ENCODE measurements at regions not wholly inside any gene's neighbourhood (a gene's known extent, or its start where the extent isn't known, plus 50 kb on each side); places are given as distances from the start of the nearest gene placed in this dataset.

- FAIRE-seq (no peak), DNase-seq (ENCODE audit: low read depth, low spot score) (no peak), ATAC-seq (no peak)
- WGBS (ENCODE audit: insufficient coverage, insufficient replicate concordance, low lambda C conversion rate, missing lambda C conversion rate) = 33% methylated on average over 2 of the region's 2 CpGs
- Histone ChIP-seq H4K20me1 (ENCODE audit: control insufficient read depth, insufficient read depth) (no peaks in the 10 kb centered on the region), H3K9me3 (replicated peaks; ENCODE audit: control insufficient read depth, insufficient read depth, low read length) (no peaks in the 10 kb centered on the region), H3K9ac (ENCODE audit: control insufficient read depth, insufficient read depth, low read length) (no peak overlapping the region), H3K4me2 (ENCODE audit: control insufficient read depth, insufficient read depth) (no peak overlapping the region), H3K27ac (ENCODE audit: control insufficient read depth, insufficient read depth) (no peak overlapping the region), H3K4me1 (ENCODE audit: control insufficient read depth, insufficient read depth, low read length) (no peaks in the 10 kb centered on the region), H3K36me3 (ENCODE audit: control insufficient read depth in 2 of 2, insufficient read depth in 2 of 2, low read length in 1 of 2) (no peaks in the 10 kb centered on the region), H3K79me2 (ENCODE audit: control insufficient read depth, insufficient read depth, low read length) (no peaks in the 10 kb centered on the region), H3K4me3 (no peak overlapping the region), H2AFZ (ENCODE audit: control insufficient read depth, low read depth, low read length) (no peak overlapping the region), H3K27me3 (replicated peaks in 1 of 2; ENCODE audit: control insufficient read depth in 2 of 2, insufficient read depth in 2 of 2, low read length in 1 of 2) (no peaks in the 10 kb centered on the region)
- ChIA-PET SMC1A (ENCODE audit: uncharacterized antibody, unreplicated experiment) (interaction anchor here (0.9 kb wide), 1 partner anchor 81 kb away, joined by 3 read pairs; no protein-coding TSS in a partner anchor), RAD21 (ENCODE audit: unreplicated experiment) (no interaction called here), CTCF (no interaction called here), POLR2A (no interaction called here)
- in situ Hi-C loops (cut with MboI) (no loop called here), intact Hi-C loops (cut with micrococcal nuclease; ENCODE audit: unreplicated experiment) (no loop called here)
- no TSS peak for BruUV-seq (replicated peaks)
- TF ChIP-seq NR2F1 (conservative IDR thresholded peaks at IDR 0.05) (no peak), FOXK2 (IDR thresholded peaks at IDR 0.05) (no peak), TCF12 (IDR thresholded peaks at IDR 0.05; ENCODE audit: low read depth, low read length) (no peak), NR2C2 (IDR thresholded peaks at IDR 0.05; ENCODE audit: borderline replicate concordance, control insufficient read depth, insufficient read length, low read depth) (no peak), CHD1 (IDR thresholded peaks at IDR 0.05; ENCODE audit: low read depth, low read length) (no peak), CEBPB (IDR thresholded peaks at IDR 0.05; ENCODE audit: borderline replicate concordance in 1 of 2, low read depth in 2 of 2, low read length in 2 of 2) (no peak), BHLHE40 (IDR thresholded peaks at IDR 0.05; ENCODE audit: borderline replicate concordance in 1 of 2, low read depth in 2 of 2, low read length in 1 of 2) (no peak), GATAD2B (conservative IDR thresholded peaks at IDR 0.05; ENCODE audit: low read depth) (no peak), SRF (IDR thresholded peaks at IDR 0.05; ENCODE audit: low read depth in 2 of 2, low read length in 2 of 2) (no peak), ATF2 (IDR thresholded peaks at IDR 0.05; ENCODE audit: low read length) (no peak)
Measured at GRCh38 chr13:62040806-62041205, 625.2 kb upstream of the PCDH20 start.
